Suprapubic skin (tissue), 3 donors: ENCODE measurements at regions not wholly inside any gene's neighbourhood (a gene's known extent, or its start where the extent isn't known, plus 50 kb on each side); places are given as distances from the start of the nearest gene placed in this dataset.
"Not testable (repeated sequence)": the region's sequence is repeated elsewhere in the genome, so short reads cannot be mapped to it uniquely, and the experiment has no call there.

Experiments used
- CTCF ChIP-seq, 2 donors: fragments of 200-600 bp in 1 of 2; fragments of 450-650 bp in 1 of 2; sonication (generic) in 1 of 2; IDR thresholded peaks; one replicate each; pipeline ENCODE4 v1.5.1; 2016 to 2019; ENCODE audit warnings: antibody characterized with exemption in 2 of 2, mild to moderate bottlenecking in 1 of 2, moderate library complexity in 1 of 2
- POLR2A ChIP-seq, 2 donors: fragments of 450-650 bp; IDR thresholded peaks; one replicate each; pipeline ENCODE4 v1.6.1; 2017; ENCODE audit warnings: antibody characterized with exemption in 2 of 2, mild to moderate bottlenecking in 2 of 2, moderate library complexity in 2 of 2

DNA sequence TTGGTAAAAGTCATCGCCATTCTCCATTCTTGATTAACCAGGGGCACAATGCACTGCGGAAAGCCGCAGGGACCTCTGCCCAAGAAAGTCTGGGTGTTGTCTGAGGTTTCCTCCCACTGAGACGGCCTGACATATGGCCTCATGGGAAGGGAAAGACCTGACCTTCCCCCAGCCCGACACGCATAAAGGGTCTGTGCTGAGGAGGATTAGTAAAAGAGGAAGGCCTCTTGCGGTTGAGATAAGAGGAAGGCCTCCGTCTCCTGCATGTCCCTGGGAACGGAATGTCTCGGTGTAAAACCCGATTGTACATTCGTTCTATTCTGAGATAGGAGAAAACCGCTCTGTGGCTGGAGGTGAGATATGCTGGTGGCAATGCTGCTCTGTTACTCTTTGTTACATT is 704.3 kb upstream of the NECTIN3 start:
- not testable (repeated sequence) for TF ChIP-seq CTCF, POLR2A (IDR thresholded peaks at IDR 0.05)
